GM03348 (cell line): ENCODE measurements at regions not wholly inside any gene's neighbourhood (a gene's known extent, or its start where the extent isn't known, plus 50 kb on each side); places are given as distances from the start of the nearest gene placed in this dataset.

ENCODE experiments used
- DNase-seq: peaks from one replicate; pipeline ENCODE4 v3.0.0; 2012; ENCODE audit warnings: low spot score

DNA sequence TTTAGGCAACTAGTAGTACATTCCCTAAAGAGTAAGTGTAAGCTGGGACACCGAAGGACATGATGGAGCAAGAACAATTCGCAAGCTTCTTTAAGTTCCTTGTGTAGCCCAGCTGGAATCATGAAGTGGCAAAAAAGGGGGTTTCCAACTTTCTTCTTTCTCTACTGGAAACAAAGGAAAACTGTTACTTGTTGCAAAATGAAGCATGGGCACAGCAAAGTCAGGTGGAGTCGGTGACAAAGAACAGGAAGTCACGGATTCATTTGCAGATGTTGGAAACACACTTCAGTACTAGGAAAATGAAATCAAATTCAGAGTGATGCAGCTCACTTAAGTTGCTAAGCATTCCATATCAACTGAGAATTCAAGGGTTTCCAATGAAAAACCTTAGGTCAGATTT lies 706.9 kb upstream of the STXBP6 start:
- no peak for DNase-seq

DNA sequence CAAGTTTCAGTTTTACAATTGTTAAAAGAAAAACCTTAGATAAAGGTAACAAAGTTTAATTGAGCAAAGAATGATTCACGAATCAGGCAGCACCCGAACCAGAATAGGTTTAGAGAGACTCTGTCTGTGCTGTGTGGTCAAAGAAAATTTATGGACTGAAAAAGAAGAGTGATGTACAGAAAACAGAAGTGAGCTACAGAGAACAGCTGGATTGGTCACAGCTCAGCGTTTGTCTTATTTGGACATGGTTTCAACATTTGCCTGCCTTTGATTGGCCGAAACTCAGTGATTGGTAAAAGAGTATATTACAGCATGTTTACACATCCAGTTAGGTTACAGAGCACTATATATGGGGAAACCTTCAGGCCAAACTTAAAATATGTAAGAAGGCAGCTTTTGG lies 703.2 kb upstream of the STXBP6 start:
- DNase-seq = no peak

DNA sequence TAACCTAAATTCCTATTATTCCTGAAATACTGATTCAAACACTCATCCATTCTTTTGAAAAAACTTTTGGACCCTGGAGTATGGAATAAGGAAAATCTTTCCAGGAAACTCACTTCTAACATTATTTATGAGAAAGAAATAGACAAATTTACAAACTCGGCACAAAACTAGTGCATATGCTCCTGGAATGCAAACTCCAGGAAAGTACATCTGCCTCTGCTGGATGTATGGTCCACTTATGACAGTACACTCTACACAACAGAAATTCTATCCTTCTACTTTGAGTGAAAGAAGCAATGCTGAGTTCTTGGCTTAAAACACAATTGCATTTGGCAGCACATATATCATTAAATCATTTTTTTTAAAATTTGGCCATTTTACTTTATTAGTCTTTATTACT lies 700.5 kb upstream of the STXBP6 start:
- DNase-seq = no peak
